Thymus (tissue), 11 donors: ENCODE measurements at regions not wholly inside any gene's neighbourhood (a gene's known extent, or its start where the extent isn't known, plus 50 kb on each side); places are given as distances from the start of the nearest gene placed in this dataset.
"Not testable (repeated sequence)": the region's sequence is repeated elsewhere in the genome, so short reads cannot be mapped to it uniquely, and the experiment has no call there.

ENCODE experiments used
- DNase-seq, 9 donors: peaks; one replicate each; pipeline ENCODE4 v3.0.0-alpha.2; 2013; ENCODE audit warnings: low spot score in 9 of 9, low read depth in 6 of 9, missing footprints in 1 of 9
- H3K27ac ChIP-seq, 2 donors: one replicate each; pipeline ENCODE4 v1.5.1; 2013; ENCODE audit warnings: control low read depth in 1 of 2, low read depth in 1 of 2, low read length in 1 of 2, mild to moderate bottlenecking in 1 of 2, moderate library complexity in 1 of 2
- H3K27me3 ChIP-seq, 2 donors: one replicate each; pipeline ENCODE4 v1.5.1; 2013; ENCODE audit warnings: low read length in 1 of 2; ENCODE audit not compliant: control insufficient read depth in 2 of 2, insufficient read depth in 1 of 2
- H3K36me3 ChIP-seq, 2 donors: one replicate each; pipeline ENCODE4 v1.5.1; 2013; ENCODE audit warnings: low read length in 1 of 2, mild to moderate bottlenecking in 1 of 2, moderate library complexity in 1 of 2; ENCODE audit not compliant: control insufficient read depth in 2 of 2, insufficient read depth in 2 of 2
- H3K4me1 ChIP-seq, 2 donors: one replicate each; pipeline ENCODE4 v1.5.1; 2013; ENCODE audit warnings: low read length in 2 of 2; ENCODE audit not compliant: control insufficient read depth in 2 of 2, insufficient read depth in 2 of 2
- H3K4me3 ChIP-seq, 2 donors: one replicate each; pipeline ENCODE4 v1.5.1; 2013; ENCODE audit warnings: low read length in 2 of 2, control low read depth in 1 of 2, mild to moderate bottlenecking in 1 of 2
- H3K9me3 ChIP-seq, 2 donors: one replicate each; pipeline ENCODE4 v1.5.1; 2013; ENCODE audit warnings: low read length in 1 of 2, mild to moderate bottlenecking in 1 of 2; ENCODE audit not compliant: control insufficient read depth in 2 of 2, insufficient read depth in 1 of 2
- WGBS: extraction: QIAGEN DNeasy Blood & Tissue Kit; methylation state at CpG from one replicate; pipeline ENCODE4 v1.1.7; 2013; 5-methylcytosine and 5-hydroxymethylcytosine counted together
- donor health status: healthy.

DNA sequence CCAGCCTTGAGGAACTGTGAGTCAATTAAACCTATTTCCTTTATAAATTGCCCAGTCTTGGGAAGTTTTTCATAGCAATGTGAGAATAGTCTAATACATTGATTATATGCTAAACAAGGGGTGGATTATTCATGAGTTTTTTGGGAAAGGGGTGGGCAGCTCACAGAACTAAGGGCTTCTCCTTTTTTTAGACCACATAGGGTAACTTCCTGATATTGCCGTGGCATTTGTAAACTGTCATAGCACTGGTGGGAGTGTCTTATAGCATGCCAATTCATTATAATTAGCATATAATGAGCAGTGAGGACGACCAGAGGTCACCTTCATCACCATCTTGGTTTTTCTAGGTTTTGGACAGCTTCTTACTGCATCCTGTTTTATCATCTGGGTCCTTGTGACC, 72.4 kb upstream of the PRKX start:
- WGBS: 45% methylated on average over 2 of the region's 2 CpGs
- not testable (repeated sequence) for DNase-seq, H3K27ac ChIP-seq, H3K4me3 ChIP-seq, H3K27me3 ChIP-seq, H3K36me3 ChIP-seq, H3K9me3 ChIP-seq, H3K4me1 ChIP-seq

DNA sequence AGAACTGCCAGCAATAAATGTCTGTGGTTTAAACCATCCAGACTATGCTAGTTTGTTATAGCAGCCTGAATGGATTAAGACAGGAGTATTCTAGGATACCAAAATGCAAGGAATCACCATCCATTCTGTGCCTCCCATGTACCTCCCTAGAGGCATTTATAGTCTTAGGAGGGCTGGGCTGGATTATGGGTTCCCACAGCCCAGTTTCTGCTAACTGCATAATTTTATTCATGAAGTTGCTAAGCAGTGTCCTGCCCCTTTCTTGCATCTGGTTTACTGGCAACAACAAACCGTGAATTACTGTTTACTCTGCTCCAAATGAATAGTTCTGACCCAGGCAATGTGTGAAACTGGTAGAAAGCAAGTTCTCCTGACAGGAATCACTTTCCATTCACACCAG, 67.1 kb upstream of the PRKX start:
- WGBS: 74% methylated on average over 1 of the region's 1 CpG
- DNase-seq: no peak

DNA sequence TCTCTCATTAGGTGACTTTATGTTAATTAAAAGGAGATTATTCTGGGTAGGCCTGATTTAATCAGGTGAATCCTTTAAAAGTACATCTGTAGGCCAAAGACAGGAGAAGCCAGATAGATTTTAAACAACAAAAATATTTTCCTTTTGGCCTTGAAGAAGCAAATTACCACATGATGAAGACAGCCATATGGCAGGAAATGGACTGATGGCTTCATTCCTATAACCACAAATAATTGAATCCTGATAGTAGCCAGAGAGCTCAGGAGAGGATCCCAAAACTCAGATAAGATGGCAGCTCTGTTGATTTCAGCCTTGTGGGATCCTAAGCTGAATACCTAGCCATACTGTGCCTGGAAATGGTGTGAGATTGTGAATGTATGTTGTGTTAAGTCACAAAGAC, 66.1 kb upstream of the PRKX start:
- no peaks in the 10 kb centered on the region for H3K36me3 ChIP-seq
- H3K4me1 ChIP-seq: no peaks in the 10 kb centered on the region
- no peaks in the 10 kb centered on the region for H3K9me3 ChIP-seq
- H3K4me3 ChIP-seq: no peak overlapping the region
- no peaks in the 10 kb centered on the region for H3K27me3 ChIP-seq
- no peak for DNase-seq
- H3K27ac ChIP-seq: no peak overlapping the region

More for the DNA sequence above, 67.1 kb upstream of the PRKX start:
- no peaks in the 10 kb centered on the region for H3K27me3 ChIP-seq
- no peaks in the 10 kb centered on the region for H3K9me3 ChIP-seq
- H3K4me3 ChIP-seq: no peak overlapping the region
- no peak overlapping the region for H3K27ac ChIP-seq
- H3K4me1 ChIP-seq: no peaks in the 10 kb centered on the region
- no peaks in the 10 kb centered on the region for H3K36me3 ChIP-seq

GRCh38 chrX:3777416-3777815, 64.0 kb upstream of the PRKX start:
- Histone ChIP-seq H3K4me3 (no peak overlapping the region), H3K36me3 (no peaks in the 10 kb centered on the region), H3K27me3 (no peaks in the 10 kb centered on the region), H3K4me1 (no peaks in the 10 kb centered on the region), H3K9me3 (no peaks in the 10 kb centered on the region), H3K27ac (no peak overlapping the region)
- no peak for DNase-seq

- WGBS: 98% methylated on average over 3 of the region's 3 CpGs
Observed at GRCh38 chrX:3771766-3772165, 58.3 kb upstream of the PRKX start.

DNA sequence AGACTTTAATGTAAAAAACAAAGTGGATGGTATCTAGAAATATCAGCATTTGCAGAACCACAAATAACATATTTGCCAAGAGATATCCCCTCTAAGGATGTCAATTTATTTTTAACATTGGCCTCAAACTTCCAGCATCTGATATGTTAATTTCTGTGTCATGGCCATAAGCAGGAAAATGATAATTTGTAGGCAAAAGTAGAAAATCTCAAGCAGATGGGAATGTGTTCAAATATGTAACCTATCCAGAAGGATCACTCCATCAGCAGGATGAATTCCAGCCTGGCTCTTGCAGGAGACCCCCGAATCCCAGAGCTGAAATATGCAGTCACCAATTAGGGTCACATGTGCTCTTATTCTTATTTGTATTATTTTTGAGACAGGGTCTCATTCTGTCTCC, 55.4 kb upstream of the PRKX start:
- WGBS: 89% methylated on average over 1 of the region's 1 CpG
- Histone ChIP-seq H3K4me3 (no peak overlapping the region), H3K36me3 (no peaks in the 10 kb centered on the region), H3K9me3 (no peaks in the 10 kb centered on the region), H3K27me3 (no peaks in the 10 kb centered on the region), H3K4me1 (no peaks in the 10 kb centered on the region), H3K27ac (no peak overlapping the region)
- no peak for DNase-seq

More at GRCh38 chrX:3771766-3772165, 58.3 kb upstream of the PRKX start:
- H3K27ac ChIP-seq: no peak overlapping the region
- H3K9me3 ChIP-seq: no peaks in the 10 kb centered on the region
- no peak for DNase-seq
- no peaks in the 10 kb centered on the region for H3K27me3 ChIP-seq
- H3K4me3 ChIP-seq: no peak overlapping the region
- H3K36me3 ChIP-seq: no peaks in the 10 kb centered on the region
- H3K4me1 ChIP-seq: no peaks in the 10 kb centered on the region
